ENCODE measurements at regions not wholly inside any gene's neighbourhood (a gene's known extent, or its start where the extent isn't known, plus 50 kb on each side); places are given as distances from the start of the nearest gene placed in this dataset.

DNA sequence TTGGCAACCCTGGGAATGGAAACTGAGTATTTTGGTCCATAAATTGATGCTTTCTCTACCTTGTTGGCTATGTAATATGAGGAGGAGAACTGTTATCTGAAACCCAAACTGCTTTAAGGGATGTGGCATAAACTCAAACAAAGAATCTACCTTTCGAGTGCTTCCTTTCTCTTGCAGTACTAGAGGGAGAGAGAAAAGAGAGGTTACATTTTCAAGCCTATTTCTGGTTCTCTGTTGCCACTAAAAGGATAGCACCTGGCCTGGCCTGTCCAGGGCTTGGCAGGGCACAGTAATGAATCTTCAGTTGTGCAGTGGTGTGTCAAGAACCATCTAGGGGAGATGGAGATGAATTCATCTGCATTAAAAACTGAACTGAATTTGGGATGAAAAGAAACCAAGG, 308.6 kb downstream of the PTTG2 start:
- Histone ChIP-seq H4K20me1 (ENCODE audit: insufficient read depth) (no peaks in the 10 kb centered on the region), H3K9me2 (ENCODE audit: insufficient read depth, low read length) (no peaks in the 10 kb centered on the region), H3K27me3 (ENCODE audit: insufficient read depth, low read depth, low read length) (no peaks in the 10 kb centered on the region), H3K9me3 (ENCODE audit: low read length) (no peaks in the 10 kb centered on the region), H3K9ac (ENCODE audit: low read length) (no peak overlapping the region), H3K4me3 (ENCODE audit: low read length) (no peak overlapping the region), H3K36me3 (ENCODE audit: insufficient read depth, low read length) (no peaks in the 10 kb centered on the region), H3K79me2 (replicated peaks; ENCODE audit: insufficient read depth, low read length) (no peaks in the 10 kb centered on the region), H3K27ac (ENCODE audit: low read length) (no peak overlapping the region), H3K4me2 (ENCODE audit: low read length) (no peak overlapping the region), H2AFZ (ENCODE audit: low read depth, low read length) (no peak overlapping the region), H3F3A (ENCODE audit: insufficient read depth, low read length, poor library complexity, severe bottlenecking) (no peaks in the 10 kb centered on the region)
- TF ChIP-seq POLR2AphosphoS5 (IDR thresholded peaks at IDR 0.05) = no peak
- TF ChIP-seq SMC3 (conservative IDR thresholded peaks at IDR 0.05; ENCODE audit: poor library complexity) = no peak
- TF ChIP-seq MXI1 (conservative IDR thresholded peaks at IDR 0.05; ENCODE audit: poor library complexity, severe bottlenecking) = no peak
- no peak for TF ChIP-seq EZH2 (IDR thresholded peaks at IDR 0.05; ENCODE audit: borderline replicate concordance, insufficient read depth, low read length, poor library complexity, severe bottlenecking)
- TF ChIP-seq, protein P1, sequence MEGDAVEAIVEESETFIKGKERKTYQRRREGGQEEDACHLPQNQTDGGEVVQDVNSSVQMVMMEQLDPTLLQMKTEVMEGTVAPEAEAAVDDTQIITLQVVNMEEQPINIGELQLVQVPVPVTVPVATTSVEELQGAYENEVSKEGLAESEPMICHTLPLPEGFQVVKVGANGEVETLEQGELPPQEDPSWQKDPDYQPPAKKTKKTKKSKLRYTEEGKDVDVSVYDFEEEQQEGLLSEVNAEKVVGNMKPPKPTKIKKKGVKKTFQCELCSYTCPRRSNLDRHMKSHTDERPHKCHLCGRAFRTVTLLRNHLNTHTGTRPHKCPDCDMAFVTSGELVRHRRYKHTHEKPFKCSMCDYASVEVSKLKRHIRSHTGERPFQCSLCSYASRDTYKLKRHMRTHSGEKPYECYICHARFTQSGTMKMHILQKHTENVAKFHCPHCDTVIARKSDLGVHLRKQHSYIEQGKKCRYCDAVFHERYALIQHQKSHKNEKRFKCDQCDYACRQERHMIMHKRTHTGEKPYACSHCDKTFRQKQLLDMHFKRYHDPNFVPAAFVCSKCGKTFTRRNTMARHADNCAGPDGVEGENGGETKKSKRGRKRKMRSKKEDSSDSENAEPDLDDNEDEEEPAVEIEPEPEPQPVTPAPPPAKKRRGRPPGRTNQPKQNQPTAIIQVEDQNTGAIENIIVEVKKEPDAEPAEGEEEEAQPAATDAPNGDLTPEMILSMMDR (IDR thresholded peaks at IDR 0.05; ENCODE audit: poor library complexity, severe bottlenecking) = no peak
- no peak for TF ChIP-seq EP300 (conservative IDR thresholded peaks at IDR 0.05; ENCODE audit: poor library complexity, severe bottlenecking)
- TF ChIP-seq TAF1 (IDR thresholded peaks at IDR 0.05; ENCODE audit: low read depth) = no peak
- TF ChIP-seq, protein P2, sequence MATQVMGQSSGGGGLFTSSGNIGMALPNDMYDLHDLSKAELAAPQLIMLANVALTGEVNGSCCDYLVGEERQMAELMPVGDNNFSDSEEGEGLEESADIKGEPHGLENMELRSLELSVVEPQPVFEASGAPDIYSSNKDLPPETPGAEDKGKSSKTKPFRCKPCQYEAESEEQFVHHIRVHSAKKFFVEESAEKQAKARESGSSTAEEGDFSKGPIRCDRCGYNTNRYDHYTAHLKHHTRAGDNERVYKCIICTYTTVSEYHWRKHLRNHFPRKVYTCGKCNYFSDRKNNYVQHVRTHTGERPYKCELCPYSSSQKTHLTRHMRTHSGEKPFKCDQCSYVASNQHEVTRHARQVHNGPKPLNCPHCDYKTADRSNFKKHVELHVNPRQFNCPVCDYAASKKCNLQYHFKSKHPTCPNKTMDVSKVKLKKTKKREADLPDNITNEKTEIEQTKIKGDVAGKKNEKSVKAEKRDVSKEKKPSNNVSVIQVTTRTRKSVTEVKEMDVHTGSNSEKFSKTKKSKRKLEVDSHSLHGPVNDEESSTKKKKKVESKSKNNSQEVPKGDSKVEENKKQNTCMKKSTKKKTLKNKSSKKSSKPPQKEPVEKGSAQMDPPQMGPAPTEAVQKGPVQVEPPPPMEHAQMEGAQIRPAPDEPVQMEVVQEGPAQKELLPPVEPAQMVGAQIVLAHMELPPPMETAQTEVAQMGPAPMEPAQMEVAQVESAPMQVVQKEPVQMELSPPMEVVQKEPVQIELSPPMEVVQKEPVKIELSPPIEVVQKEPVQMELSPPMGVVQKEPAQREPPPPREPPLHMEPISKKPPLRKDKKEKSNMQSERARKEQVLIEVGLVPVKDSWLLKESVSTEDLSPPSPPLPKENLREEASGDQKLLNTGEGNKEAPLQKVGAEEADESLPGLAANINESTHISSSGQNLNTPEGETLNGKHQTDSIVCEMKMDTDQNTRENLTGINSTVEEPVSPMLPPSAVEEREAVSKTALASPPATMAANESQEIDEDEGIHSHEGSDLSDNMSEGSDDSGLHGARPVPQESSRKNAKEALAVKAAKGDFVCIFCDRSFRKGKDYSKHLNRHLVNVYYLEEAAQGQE (IDR thresholded peaks at IDR 0.05; ENCODE audit: borderline replicate concordance) = no peak
- TF ChIP-seq RAD21 (conservative IDR thresholded peaks at IDR 0.05) = no peak

DNA sequence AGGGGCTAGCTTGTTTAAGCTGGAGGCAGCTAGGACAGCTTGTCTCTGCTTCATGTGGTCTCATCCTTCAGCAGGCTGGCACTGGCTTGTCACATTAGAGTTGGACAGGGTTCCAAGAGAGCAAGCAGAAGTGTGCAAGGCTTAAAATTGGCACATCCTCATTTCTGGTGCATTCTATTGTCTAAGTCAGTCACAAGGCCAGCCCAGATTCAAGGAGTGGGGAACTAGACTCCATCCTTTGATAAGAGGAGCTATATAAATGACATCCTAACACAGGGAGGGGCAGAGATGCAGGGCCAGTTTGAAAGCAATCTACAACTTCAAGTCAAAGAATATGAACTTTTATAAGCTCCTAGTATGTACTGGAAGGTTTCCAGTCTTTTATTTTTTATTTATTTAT, 313.2 kb downstream of the PTTG2 start:
- Histone ChIP-seq H3K27me3 (ENCODE audit: insufficient read depth, low read depth, low read length) (no peaks in the 10 kb centered on the region), H3K36me3 (ENCODE audit: insufficient read depth, low read length) (no peaks in the 10 kb centered on the region), H3K4me3 (ENCODE audit: low read length) (no peak overlapping the region), H2AFZ (ENCODE audit: low read depth, low read length) (no peak overlapping the region), H3K9ac (ENCODE audit: low read length) (no peak overlapping the region), H3F3A (ENCODE audit: insufficient read depth, low read length, poor library complexity, severe bottlenecking) (no peaks in the 10 kb centered on the region), H3K79me2 (replicated peaks; ENCODE audit: insufficient read depth, low read length) (no peaks in the 10 kb centered on the region), H4K20me1 (ENCODE audit: insufficient read depth) (no peaks in the 10 kb centered on the region), H3K27ac (ENCODE audit: low read length) (no peak overlapping the region), H3K9me2 (ENCODE audit: insufficient read depth, low read length) (no peaks in the 10 kb centered on the region), H3K9me3 (ENCODE audit: low read length) (no peaks in the 10 kb centered on the region), H3K4me2 (ENCODE audit: low read length) (no peak overlapping the region)
- TF ChIP-seq MXI1 (conservative IDR thresholded peaks at IDR 0.05; ENCODE audit: poor library complexity, severe bottlenecking) (no peak), EZH2 (IDR thresholded peaks at IDR 0.05; ENCODE audit: borderline replicate concordance, insufficient read depth, low read length, poor library complexity, severe bottlenecking) (no peak), POLR2AphosphoS5 (IDR thresholded peaks at IDR 0.05) (no peak), RAD21 (conservative IDR thresholded peaks at IDR 0.05) (no peak), EP300 (conservative IDR thresholded peaks at IDR 0.05; ENCODE audit: poor library complexity, severe bottlenecking) (no peak), SMC3 (conservative IDR thresholded peaks at IDR 0.05; ENCODE audit: poor library complexity) (no peak), TAF1 (IDR thresholded peaks at IDR 0.05; ENCODE audit: low read depth) (no peak)
- TF ChIP-seq, protein P2 (IDR thresholded peaks at IDR 0.05; ENCODE audit: borderline replicate concordance) = no peak
- TF ChIP-seq, protein P1 (IDR thresholded peaks at IDR 0.05; ENCODE audit: poor library complexity, severe bottlenecking) = no peak
